ENCODE measurements at regions not wholly inside any gene's neighbourhood (a gene's known extent, or its start where the extent isn't known, plus 50 kb on each side); places are given as distances from the start of the nearest gene placed in this dataset.

- ATAC-seq (peak; percentile 67), DNase-seq (ENCODE audit: low spot score) (no peak)
- TF ChIP-seq CREM (CRISPR knock-in tag; IDR thresholded peaks at IDR 0.05) (no peak), HMGXB4 (CRISPR knock-in tag; IDR thresholded peaks at IDR 0.05) (no peak), MXD4 (CRISPR knock-in tag; IDR thresholded peaks at IDR 0.05; ENCODE audit: borderline replicate concordance) (no peak), ZNF219 (CRISPR knock-in tag; IDR thresholded peaks at IDR 0.05; ENCODE audit: borderline replicate concordance) (no peak), ZMAT4 (CRISPR knock-in tag; IDR thresholded peaks at IDR 0.05) (no peak), SP1 (CRISPR knock-in tag; conservative IDR thresholded peaks at IDR 0.05) (no peak), GTF2I (CRISPR knock-in tag; conservative IDR thresholded peaks at IDR 0.05) (no peak), ARID4B (CRISPR knock-in tag; IDR thresholded peaks at IDR 0.05; ENCODE audit: borderline replicate concordance) (no peak), ZNF423 (CRISPR knock-in tag; IDR thresholded peaks at IDR 0.05) (no peak), RORB (CRISPR knock-in tag; IDR thresholded peaks at IDR 0.05) (no peak), IRF1 (CRISPR knock-in tag; IDR thresholded peaks at IDR 0.05) (no peak), ZNF232 (CRISPR knock-in tag; IDR thresholded peaks at IDR 0.05) (no peak), ZNF138 (CRISPR knock-in tag; conservative IDR thresholded peaks at IDR 0.05) (no peak), CBFB (CRISPR knock-in tag; IDR thresholded peaks at IDR 0.05; ENCODE audit: low read depth) (no peak), ATF3 (CRISPR knock-in tag; conservative IDR thresholded peaks at IDR 0.05) (no peak)
- H3K9me3 Mint-ChIP-seq: peaks cover 10% of the 10 kb centered on the region
- H3K4me1 Mint-ChIP-seq: no peaks in the 10 kb centered on the region
- no peak overlapping the region for H3K27ac Mint-ChIP-seq
- peaks cover 7% of the 10 kb centered on the region; the same call in 1 of the 2 replicates for H3K36me3 Mint-ChIP-seq
- CTCF ChIA-PET: no interaction called here
- H3K4me3 Mint-ChIP-seq: no peak overlapping the region
- peaks cover 3% of the 10 kb centered on the region; the same call in 1 of the 2 replicates for H3K27me3 Mint-ChIP-seq (ENCODE audit: low read depth)
- POLR2A ChIA-PET: no interaction called here
Observed at GRCh38 chr5:25094219-25094618, 449.4 kb upstream of the CDH10 start.

GRCh38 chr5:25091921-25092320, 447.1 kb upstream of the CDH10 start:
- H3K4me1 Mint-ChIP-seq: no peaks in the 10 kb centered on the region
- H3K27ac Mint-ChIP-seq: no peak overlapping the region
- H3K9me3 Mint-ChIP-seq: peaks cover 9% of the 10 kb centered on the region
- H3K4me3 Mint-ChIP-seq: no peak overlapping the region
- peaks cover 3% of the 10 kb centered on the region; the same call in 1 of the 2 replicates for H3K27me3 Mint-ChIP-seq (ENCODE audit: low read depth)
- ChIA-PET CTCF (no interaction called here), POLR2A (no interaction called here)
- DNase-seq (ENCODE audit: low spot score) (no peak), ATAC-seq (no peak)
- peaks cover 5% of the 10 kb centered on the region; the same call in 1 of the 2 replicates for H3K36me3 Mint-ChIP-seq
- TF ChIP-seq MYBL2 (CRISPR knock-in tag; IDR thresholded peaks at IDR 0.05) (no peak), ZNF317 (CRISPR knock-in tag; IDR thresholded peaks at IDR 0.05; ENCODE audit: borderline replicate concordance, low read depth) (no peak), IRF2 (CRISPR knock-in tag; IDR thresholded peaks at IDR 0.05; ENCODE audit: borderline replicate concordance, low read depth) (no peak), FOXP4 (CRISPR knock-in tag; IDR thresholded peaks at IDR 0.05) (no peak), RORB (CRISPR knock-in tag; IDR thresholded peaks at IDR 0.05) (no peak), FOXP1 (CRISPR knock-in tag; IDR thresholded peaks at IDR 0.05; ENCODE audit: borderline replicate concordance) (no peak), E2F4 (CRISPR knock-in tag; IDR thresholded peaks at IDR 0.05; ENCODE audit: borderline replicate concordance, low read depth) (no peak), NR1H2 (CRISPR knock-in tag; IDR thresholded peaks at IDR 0.05) (no peak), E2F1 (CRISPR knock-in tag; IDR thresholded peaks at IDR 0.05) (no peak)

Data from WTC11 (cell line).